ENCODE measurements at regions not wholly inside any gene's neighbourhood (a gene's known extent, or its start where the extent isn't known, plus 50 kb on each side); places are given as distances from the start of the nearest gene placed in this dataset.

- no peak for TF ChIP-seq TEAD4 (IDR thresholded peaks at IDR 0.05)
- TF ChIP-seq EP300 (IDR thresholded peaks at IDR 0.05; ENCODE audit: borderline replicate concordance) = no peak
- no peak for TF ChIP-seq CEBPB (IDR thresholded peaks at IDR 0.05)
- TF ChIP-seq USF1 (IDR thresholded peaks at IDR 0.05) = no peak
These were observed 51.4 kb upstream of the SOX2 start for GRCh38 chr3:181660337-181660736.

- TF ChIP-seq EP300 (IDR thresholded peaks at IDR 0.05; ENCODE audit: borderline replicate concordance) (no peak), CREB1 (IDR thresholded peaks at IDR 0.05; ENCODE audit: low read depth) (no peak), ZBTB7A (IDR thresholded peaks at IDR 0.05; ENCODE audit: low read depth) (no peak), USF1 (IDR thresholded peaks at IDR 0.05) (no peak), CEBPB (IDR thresholded peaks at IDR 0.05) (no peak), FOXM1 (IDR thresholded peaks at IDR 0.05; ENCODE audit: borderline replicate concordance, low read depth) (no peak), REST (IDR thresholded peaks at IDR 0.05; ENCODE audit: low read depth) (no peak), NFIC (IDR thresholded peaks at IDR 0.05) (no peak), TAF1 (IDR thresholded peaks at IDR 0.05; ENCODE audit: low read depth) (no peak), TCF12 (IDR thresholded peaks at IDR 0.05; ENCODE audit: low read depth) (no peak), RAD21 (IDR thresholded peaks at IDR 0.05; ENCODE audit: low read depth) (no peak), TEAD4 (IDR thresholded peaks at IDR 0.05) (no peak), MAX (IDR thresholded peaks at IDR 0.05) (no peak), EGR1 (IDR thresholded peaks at IDR 0.05) (no peak), YY1 (IDR thresholded peaks at IDR 0.05; ENCODE audit: low read depth) (no peak)
These were observed 74.3 kb upstream of the SOX2 start for GRCh38 chr3:181637456-181637855.

- no peak for TF ChIP-seq EGR1 (IDR thresholded peaks at IDR 0.05)
- TF ChIP-seq MAX (IDR thresholded peaks at IDR 0.05) = no peak
- TF ChIP-seq TAF1 (IDR thresholded peaks at IDR 0.05; ENCODE audit: low read depth) = no peak
- no peak for TF ChIP-seq CEBPB (IDR thresholded peaks at IDR 0.05)
- no peak for TF ChIP-seq ZBTB7A (IDR thresholded peaks at IDR 0.05; ENCODE audit: low read depth)
- TF ChIP-seq REST (IDR thresholded peaks at IDR 0.05; ENCODE audit: low read depth) = no peak
- TF ChIP-seq USF1 (IDR thresholded peaks at IDR 0.05) = no peak
- TF ChIP-seq YY1 (IDR thresholded peaks at IDR 0.05; ENCODE audit: low read depth) = no peak
- TF ChIP-seq TEAD4 (IDR thresholded peaks at IDR 0.05) = no peak
- no peak for TF ChIP-seq RAD21 (IDR thresholded peaks at IDR 0.05; ENCODE audit: low read depth)
- no peak for TF ChIP-seq EP300 (IDR thresholded peaks at IDR 0.05; ENCODE audit: borderline replicate concordance)
- no peak for TF ChIP-seq CREB1 (IDR thresholded peaks at IDR 0.05; ENCODE audit: low read depth)
- no peak for TF ChIP-seq FOXM1 (IDR thresholded peaks at IDR 0.05; ENCODE audit: borderline replicate concordance, low read depth)
- TF ChIP-seq TCF12 (IDR thresholded peaks at IDR 0.05; ENCODE audit: low read depth) = no peak
- TF ChIP-seq NFIC (IDR thresholded peaks at IDR 0.05) = no peak
These were observed 74.7 kb upstream of the SOX2 start for GRCh38 chr3:181637056-181637455.

GRCh38 chr3:181635141-181635540 is 76.6 kb upstream of the SOX2 start:
- no peak for TF ChIP-seq USF1 (IDR thresholded peaks at IDR 0.05)
- no peak for TF ChIP-seq FOXM1 (IDR thresholded peaks at IDR 0.05; ENCODE audit: borderline replicate concordance, low read depth)
- no peak for TF ChIP-seq EGR1 (IDR thresholded peaks at IDR 0.05)
- no peak for TF ChIP-seq TCF12 (IDR thresholded peaks at IDR 0.05; ENCODE audit: low read depth)
- TF ChIP-seq REST (IDR thresholded peaks at IDR 0.05; ENCODE audit: low read depth) = no peak
- TF ChIP-seq TEAD4 (IDR thresholded peaks at IDR 0.05) = no peak
- no peak for TF ChIP-seq MAX (IDR thresholded peaks at IDR 0.05)
- TF ChIP-seq EP300 (IDR thresholded peaks at IDR 0.05; ENCODE audit: borderline replicate concordance) = no peak
- TF ChIP-seq CEBPB (IDR thresholded peaks at IDR 0.05) = no peak
- no peak for TF ChIP-seq YY1 (IDR thresholded peaks at IDR 0.05; ENCODE audit: low read depth)
- TF ChIP-seq ZBTB7A (IDR thresholded peaks at IDR 0.05; ENCODE audit: low read depth) = no peak
- no peak for TF ChIP-seq CREB1 (IDR thresholded peaks at IDR 0.05; ENCODE audit: low read depth)
- TF ChIP-seq TAF1 (IDR thresholded peaks at IDR 0.05; ENCODE audit: low read depth) = no peak
- no peak for TF ChIP-seq RAD21 (IDR thresholded peaks at IDR 0.05; ENCODE audit: low read depth)
- no peak for TF ChIP-seq NFIC (IDR thresholded peaks at IDR 0.05)
